Breast epithelium (tissue), 4 donors: ENCODE measurements at regions not wholly inside any gene's neighbourhood (a gene's known extent, or its start where the extent isn't known, plus 50 kb on each side); places are given as distances from the start of the nearest gene placed in this dataset.

Source experiments
- DNase-seq, 2 donors: peaks; one replicate each; pipeline ENCODE4 v3.0.0-alpha.2; 2019; ENCODE audit warnings: low spot score in 2 of 2
- H3K27ac ChIP-seq, 2 donors: fragments of 200-600 bp; sonication (generic) in 1 of 2; one replicate each; pipeline ENCODE4 v1.5.1; 2016 to 2019; ENCODE audit warnings: mild to moderate bottlenecking in 1 of 2
- H3K27me3 ChIP-seq, 2 donors: fragments of 200-600 bp; sonication (generic) in 1 of 2; one replicate each; pipeline versions ENCODE4 v1.5.1 to v1.6.0; 2017 to 2019; ENCODE audit warnings: control low read depth in 1 of 2, mild to moderate bottlenecking in 1 of 2
- H3K36me3 ChIP-seq: fragments of 200-600 bp; one replicate; pipeline ENCODE4 v1.5.1; 2019
- H3K4me1 ChIP-seq, 2 donors: fragments of 200-600 bp; sonication (generic); one replicate each; pipeline ENCODE4 v1.5.1; 2016 to 2019; ENCODE audit warnings: control low read depth in 1 of 2
- H3K4me3 ChIP-seq, 3 donors: fragments of 200-600 bp; sonication (generic); 1 replicate in 2 of 3; 2 replicates in 1 of 3; pipeline ENCODE4 v1.5.1; 2016 to 2019; ENCODE audit warnings: mild to moderate bottlenecking in 3 of 3, moderate library complexity in 2 of 3
- H3K9me3 ChIP-seq, 2 donors: fragments of 200-600 bp; sonication (generic) in 1 of 2; one replicate each; pipeline ENCODE4 v1.5.1; 2016 to 2019; ENCODE audit warnings: control low read depth in 1 of 2
- CTCF ChIP-seq, 3 donors: fragments of 450-650 bp; IDR thresholded peaks; one replicate each; pipeline ENCODE4 v1.5.1; 2016 to 2017; ENCODE audit warnings: antibody characterized with exemption in 3 of 3, mild to moderate bottlenecking in 3 of 3, moderate library complexity in 3 of 3
- POLR2A ChIP-seq: fragments of 450-650 bp; IDR thresholded peaks from one replicate; pipeline ENCODE4 v1.6.1; 2016; ENCODE audit warnings: antibody characterized with exemption, mild to moderate bottlenecking, moderate library complexity
- POLR2AphosphoS5 ChIP-seq, 3 donors: sonication (generic); formaldehyde crosslinking; IDR thresholded peaks; one replicate each; pipeline ENCODE4 v1.6.1; 2017; ENCODE audit warnings: antibody characterized with exemption in 3 of 3
- intact Hi-C: fragments of 100-400 bp; cut with DNase I; formaldehyde crosslinking; loops from one replicate; pipeline ENCODE4 v1.15.1; 2023; ENCODE audit warnings: low total_unique reads

DNA sequence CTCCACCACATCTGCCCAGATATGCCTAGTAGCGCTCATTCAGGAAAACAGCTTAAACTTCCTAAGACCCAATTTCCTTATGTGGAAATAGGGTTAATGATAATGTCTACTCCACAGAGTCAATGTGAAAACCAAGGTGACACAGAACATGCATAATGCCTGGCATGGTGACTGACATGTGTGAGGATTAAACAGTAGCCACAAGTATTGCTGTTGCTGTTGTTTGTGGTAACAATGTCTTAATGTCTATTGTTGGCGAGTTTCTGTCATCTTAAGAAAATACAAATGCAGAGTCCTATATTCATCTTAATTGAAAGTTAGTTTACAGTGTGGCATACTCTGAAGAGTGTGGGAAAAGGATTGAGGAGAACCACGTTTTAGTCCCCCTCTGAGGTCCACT is 75.6 kb upstream of the NGF start:
- H3K27ac ChIP-seq: no peak overlapping the region
- intact Hi-C loops: no loop called here
- H3K4me3 ChIP-seq: no peak overlapping the region
- H3K9me3 ChIP-seq: no peaks in the 10 kb centered on the region
- TF ChIP-seq POLR2AphosphoS5 (IDR thresholded peaks at IDR 0.05) (no peak), POLR2A (no peak), CTCF (IDR thresholded peaks at IDR 0.05) (no peak)
- no peaks in the 10 kb centered on the region for H3K4me1 ChIP-seq
- no peak for DNase-seq
- H3K36me3 ChIP-seq: no peaks in the 10 kb centered on the region
- no peaks in the 10 kb centered on the region for H3K27me3 ChIP-seq

GRCh38 chr1:115413208-115413607 is 75.2 kb upstream of the NGF start:
- intact Hi-C loops: no loop called here
- TF ChIP-seq POLR2A (no peak), CTCF (IDR thresholded peaks at IDR 0.05) (no peak), POLR2AphosphoS5 (IDR thresholded peaks at IDR 0.05) (no peak)
- DNase-seq: no peak
- Histone ChIP-seq H3K4me1 (no peaks in the 10 kb centered on the region), H3K9me3 (no peaks in the 10 kb centered on the region), H3K27ac (no peak overlapping the region), H3K36me3 (no peaks in the 10 kb centered on the region), H3K4me3 (no peak overlapping the region), H3K27me3 (no peaks in the 10 kb centered on the region)

- Histone ChIP-seq H3K4me3 (no peak overlapping the region), H3K4me1 (no peaks in the 10 kb centered on the region), H3K27me3 (no peaks in the 10 kb centered on the region), H3K36me3 (no peaks in the 10 kb centered on the region), H3K9me3 (no peaks in the 10 kb centered on the region), H3K27ac (no peak overlapping the region)
- TF ChIP-seq POLR2AphosphoS5 (IDR thresholded peaks at IDR 0.05): no peak
- no peak for TF ChIP-seq POLR2A
- TF ChIP-seq CTCF (IDR thresholded peaks at IDR 0.05): no peak
- intact Hi-C loops: no loop called here
- no peak for DNase-seq
These were observed 74.7 kb upstream of the NGF start for GRCh38 chr1:115412733-115413132.

GRCh38 chr1:115412286-115412685 is 74.2 kb upstream of the NGF start:
- H3K27ac ChIP-seq: no peak overlapping the region

More at GRCh38 chr1:115412286-115412685, 74.2 kb upstream of the NGF start:
- no peak overlapping the region for H3K4me3 ChIP-seq
- no peaks in the 10 kb centered on the region for H3K4me1 ChIP-seq
- H3K36me3 ChIP-seq: no peaks in the 10 kb centered on the region
- intact Hi-C loops: no loop called here
- H3K9me3 ChIP-seq: no peaks in the 10 kb centered on the region
- DNase-seq: no peak
- no peak for TF ChIP-seq CTCF (IDR thresholded peaks at IDR 0.05)
- no peak for TF ChIP-seq POLR2A
- no peak for TF ChIP-seq POLR2AphosphoS5 (IDR thresholded peaks at IDR 0.05)
- no peaks in the 10 kb centered on the region for H3K27me3 ChIP-seq
